Neural progenitor cell (in vitro differentiated cells): ENCODE measurements at regions not wholly inside any gene's neighbourhood (a gene's known extent, or its start where the extent isn't known, plus 50 kb on each side); places are given as distances from the start of the nearest gene placed in this dataset.
"Not testable (repeated sequence)": the region's sequence is repeated elsewhere in the genome, so short reads cannot be mapped to it uniquely, and the experiment has no call there.

Experiments
- DNase-seq: peaks from one replicate; pipeline ENCODE4 v3.0.0-alpha.2; 2016; ENCODE audit warnings: low spot score
- H2AFZ ChIP-seq: fragments of 200-600 bp; sonication (generic); replicated peaks from 2 replicates; pipeline ENCODE4 v1.6.1; 2016; ENCODE audit warnings: antibody characterized with exemption
- H3F3A ChIP-seq: fragments of 200-600 bp; sonication (generic); 2 replicates; pipeline ENCODE4 v1.6.1; 2016; ENCODE audit warnings: antibody characterized with exemption, low read depth
- H3K27ac ChIP-seq: fragments of 200-600 bp; sonication (generic); 2 replicates; pipeline ENCODE4 v1.5.1; 2016; ENCODE audit warnings: mild to moderate bottlenecking
- H3K27me3 ChIP-seq: fragments of 200-600 bp; sonication (generic); 2 replicates; pipeline ENCODE4 v1.6.1; 2016; ENCODE audit warnings: mild to moderate bottlenecking, moderate library complexity
- H3K36me3 ChIP-seq: fragments of 200-600 bp; sonication (generic); 2 replicates; pipeline ENCODE4 v1.5.1; 2016
- H3K4me1 ChIP-seq: fragments of 200-600 bp; sonication (generic); 2 replicates; pipeline ENCODE4 v1.6.1; 2016; ENCODE audit warnings: mixed run types
- H3K4me2 ChIP-seq: fragments of 200-600 bp; sonication (generic); 2 replicates; pipeline ENCODE4 v1.6.1; 2016
- H3K4me3 ChIP-seq: fragments of 200-600 bp; sonication (generic); 2 replicates; pipeline ENCODE4 v1.5.1; 2016
- H3K79me2 ChIP-seq: fragments of 200-600 bp; sonication (generic); 2 replicates; pipeline ENCODE4 v1.6.1; 2016; ENCODE audit warnings: low read depth
- H3K9ac ChIP-seq: fragments of 200-600 bp; sonication (generic); 2 replicates; pipeline ENCODE4 v1.6.1; 2016
- H3K9me3 ChIP-seq: fragments of 200-600 bp; sonication (generic); 2 replicates; pipeline ENCODE4 v1.5.1; 2016; ENCODE audit warnings: low read depth
- H4K20me1 ChIP-seq: fragments of 200-600 bp; sonication (generic); 2 replicates; pipeline ENCODE4 v1.6.1; 2016; ENCODE audit warnings: low read depth
- H3K27ac Mint-ChIP-seq: 3 replicates; pipeline ENCODE4 v1.8.0; 2021; ENCODE audit warnings: mixed read lengths
- H3K27me3 Mint-ChIP-seq: 2 replicates; pipeline ENCODE4 v1.8.0; 2022; ENCODE audit warnings: low read depth, mild to moderate bottlenecking, inconsistent platforms, moderate library complexity, mixed read lengths; ENCODE audit not compliant: insufficient read depth
- H3K36me3 Mint-ChIP-seq: 3 replicates; pipeline ENCODE4 v1.8.0; 2021; ENCODE audit warnings: mixed read lengths
- H3K4me1 Mint-ChIP-seq: 3 replicates; pipeline ENCODE4 v1.8.0; 2021; ENCODE audit warnings: mixed read lengths
- H3K4me3 Mint-ChIP-seq: 3 replicates; pipeline ENCODE4 v1.8.0; 2021; ENCODE audit warnings: mild to moderate bottlenecking, moderate library complexity, mixed read lengths
- H3K9me3 Mint-ChIP-seq: 3 replicates; pipeline ENCODE4 v1.8.0; 2020; ENCODE audit warnings: mixed read lengths
- EZH2 ChIP-seq: fragments of 200-600 bp; sonication (generic); IDR thresholded peaks from 2 replicates; pipeline ENCODE4 v1.6.1; 2017; ENCODE audit warnings: antibody characterized with exemption, mild to moderate bottlenecking, moderate library complexity
- EZH2phosphoT487 ChIP-seq: fragments of 200-600 bp; sonication (generic); IDR thresholded peaks from 2 replicates; pipeline ENCODE4 v1.6.1; 2017; ENCODE audit warnings: antibody characterized with exemption
- TF ChIP-seq, protein P1 (sequence below): fragments of 200-600 bp; sonication (generic); IDR thresholded peaks from 2 replicates; pipeline ENCODE4 v1.5.1; 2017; ENCODE audit warnings: antibody characterized with exemption, mild to moderate bottlenecking

DNA sequence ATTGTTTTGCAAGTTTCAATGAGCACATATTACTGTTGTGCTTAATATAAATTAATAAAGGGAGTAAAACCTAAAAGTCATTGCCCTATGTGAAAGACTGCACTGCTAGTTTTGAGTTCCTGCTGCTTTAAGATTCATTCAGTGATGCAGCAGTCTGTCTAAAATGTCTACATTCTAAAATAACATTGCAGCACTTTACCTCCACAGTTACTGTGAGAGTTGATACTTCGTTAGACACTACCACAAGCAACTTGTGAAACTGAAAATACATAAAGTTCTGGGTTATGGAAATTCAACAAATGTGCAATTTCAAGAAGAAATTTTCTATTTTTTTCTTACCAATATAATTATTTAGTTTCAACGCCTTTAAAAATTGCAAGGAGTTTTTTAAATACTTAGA, 1175.2 kb upstream of the DIAPH2 start:
- H3K27ac Mint-ChIP-seq = no peak overlapping the region

GRCh38 chrX:95524018-95524417, 1160.6 kb upstream of the DIAPH2 start:
- H3K4me1 ChIP-seq, H3K27ac Mint-ChIP-seq, H3K4me3 ChIP-seq, H3K36me3 Mint-ChIP-seq, H3K27me3 Mint-ChIP-seq, H2AFZ ChIP-seq, H3K27me3 ChIP-seq, H3K79me2 ChIP-seq, DNase-seq, H3K9ac ChIP-seq, H3K4me2 ChIP-seq, H3K36me3 ChIP-seq, H3K27ac ChIP-seq, H3K9me3 ChIP-seq, H3K9me3 Mint-ChIP-seq, H3F3A ChIP-seq, H3K4me3 Mint-ChIP-seq, H4K20me1 ChIP-seq, H3K4me1 Mint-ChIP-seq: not testable (repeated sequence)

More for the DNA sequence above, 1175.2 kb upstream of the DIAPH2 start:
- H3F3A ChIP-seq = no peaks in the 10 kb centered on the region
- H3K27ac ChIP-seq = no peak overlapping the region
- TF ChIP-seq EZH2 (no peak), EZH2phosphoT487 (no peak)
- TF ChIP-seq, protein P1, sequence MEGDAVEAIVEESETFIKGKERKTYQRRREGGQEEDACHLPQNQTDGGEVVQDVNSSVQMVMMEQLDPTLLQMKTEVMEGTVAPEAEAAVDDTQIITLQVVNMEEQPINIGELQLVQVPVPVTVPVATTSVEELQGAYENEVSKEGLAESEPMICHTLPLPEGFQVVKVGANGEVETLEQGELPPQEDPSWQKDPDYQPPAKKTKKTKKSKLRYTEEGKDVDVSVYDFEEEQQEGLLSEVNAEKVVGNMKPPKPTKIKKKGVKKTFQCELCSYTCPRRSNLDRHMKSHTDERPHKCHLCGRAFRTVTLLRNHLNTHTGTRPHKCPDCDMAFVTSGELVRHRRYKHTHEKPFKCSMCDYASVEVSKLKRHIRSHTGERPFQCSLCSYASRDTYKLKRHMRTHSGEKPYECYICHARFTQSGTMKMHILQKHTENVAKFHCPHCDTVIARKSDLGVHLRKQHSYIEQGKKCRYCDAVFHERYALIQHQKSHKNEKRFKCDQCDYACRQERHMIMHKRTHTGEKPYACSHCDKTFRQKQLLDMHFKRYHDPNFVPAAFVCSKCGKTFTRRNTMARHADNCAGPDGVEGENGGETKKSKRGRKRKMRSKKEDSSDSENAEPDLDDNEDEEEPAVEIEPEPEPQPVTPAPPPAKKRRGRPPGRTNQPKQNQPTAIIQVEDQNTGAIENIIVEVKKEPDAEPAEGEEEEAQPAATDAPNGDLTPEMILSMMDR = no peak
- H3K4me1 ChIP-seq = peaks cover 10% of the 10 kb centered on the region
- H3K27me3 Mint-ChIP-seq = no peaks in the 10 kb centered on the region
- H3K4me3 ChIP-seq = no peak overlapping the region
- H3K36me3 Mint-ChIP-seq = no peaks in the 10 kb centered on the region
- H3K79me2 ChIP-seq = no peaks in the 10 kb centered on the region
- H3K27me3 ChIP-seq = no peaks in the 10 kb centered on the region
- H3K9me3 Mint-ChIP-seq = no peaks in the 10 kb centered on the region
- no peak for DNase-seq
- no peak overlapping the region for H2AFZ ChIP-seq
- no peaks in the 10 kb centered on the region for H4K20me1 ChIP-seq
- H3K4me1 Mint-ChIP-seq = peaks cover 11% of the 10 kb centered on the region
- no peaks in the 10 kb centered on the region for H3K36me3 ChIP-seq
- H3K9me3 ChIP-seq = no peaks in the 10 kb centered on the region
- H3K4me3 Mint-ChIP-seq = no peak overlapping the region
- no peak overlapping the region for H3K4me2 ChIP-seq
- no peak overlapping the region for H3K9ac ChIP-seq

DNA sequence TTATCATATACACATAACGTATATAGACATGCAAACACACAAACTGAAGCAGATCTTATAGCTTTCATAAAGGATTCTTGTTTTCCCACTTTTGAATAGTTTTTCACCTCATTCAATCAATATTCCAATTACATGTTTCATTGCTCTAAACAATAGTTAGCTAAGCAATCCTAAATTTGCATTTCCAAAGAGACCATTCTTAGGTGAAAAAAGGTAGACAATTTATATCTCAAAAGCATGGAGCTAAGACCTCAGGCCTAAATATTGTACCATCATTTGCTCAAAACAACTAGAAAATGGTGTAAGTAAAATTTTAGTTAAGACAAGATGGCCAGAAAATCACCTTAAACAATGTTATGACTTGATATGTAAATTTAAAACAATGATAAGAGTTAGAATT, 1148.5 kb upstream of the DIAPH2 start:
- Mint-ChIP-seq H3K27ac (no peak overlapping the region), H3K4me3 (no peak overlapping the region), H3K27me3 (no peaks in the 10 kb centered on the region), H3K36me3 (no peaks in the 10 kb centered on the region), H3K4me1 (peaks cover 6% of the 10 kb centered on the region), H3K9me3 (no peaks in the 10 kb centered on the region)
- H3K4me1 ChIP-seq = peaks cover 3% of the 10 kb centered on the region
- H3K27ac ChIP-seq = no peak overlapping the region
- DNase-seq = no peak
- no peaks in the 10 kb centered on the region for H3K27me3 ChIP-seq
- no peaks in the 10 kb centered on the region for H3K36me3 ChIP-seq
- H4K20me1 ChIP-seq = no peaks in the 10 kb centered on the region
- no peak overlapping the region for H3K4me2 ChIP-seq
- TF ChIP-seq, protein P1 = no peak
- TF ChIP-seq EZH2 (no peak), EZH2phosphoT487 (no peak)
- no peak overlapping the region for H3K4me3 ChIP-seq
- no peaks in the 10 kb centered on the region for H3K9me3 ChIP-seq
- H2AFZ ChIP-seq = no peak overlapping the region
- no peaks in the 10 kb centered on the region for H3F3A ChIP-seq
- H3K9ac ChIP-seq = no peak overlapping the region
- no peaks in the 10 kb centered on the region for H3K79me2 ChIP-seq

DNA sequence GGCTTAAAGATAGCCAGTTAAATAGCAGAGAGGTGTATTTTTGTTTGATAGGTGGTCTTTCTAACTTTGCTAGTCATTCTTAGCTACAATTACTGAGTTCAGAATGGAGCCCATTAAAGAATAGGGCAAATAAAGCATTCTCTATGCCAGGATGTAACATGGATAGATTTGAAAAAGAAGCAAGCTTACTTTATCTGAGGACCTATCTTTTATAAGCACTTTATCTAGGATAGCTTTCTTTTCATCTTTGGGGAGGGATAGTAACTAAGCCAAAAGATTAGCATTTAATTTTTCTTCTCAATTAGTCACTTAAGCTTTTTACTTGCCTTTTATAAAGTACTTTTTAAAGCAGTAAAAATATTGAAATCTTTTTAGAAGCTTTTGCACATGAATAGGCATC, 1148.0 kb upstream of the DIAPH2 start:
- Histone ChIP-seq H4K20me1 (no peaks in the 10 kb centered on the region), H3K79me2 (no peaks in the 10 kb centered on the region), H3K4me2 (no peak overlapping the region), H2AFZ (no peak overlapping the region), H3F3A (no peaks in the 10 kb centered on the region), H3K36me3 (no peaks in the 10 kb centered on the region), H3K27me3 (no peaks in the 10 kb centered on the region), H3K9me3 (no peaks in the 10 kb centered on the region), H3K4me1 (peaks cover 3% of the 10 kb centered on the region), H3K27ac (no peak overlapping the region), H3K4me3 (no peak overlapping the region), H3K9ac (no peak overlapping the region)
- TF ChIP-seq EZH2 (no peak), EZH2phosphoT487 (no peak)
- TF ChIP-seq, protein P1 = no peak
- no peak overlapping the region for H3K4me3 Mint-ChIP-seq
- H3K4me1 Mint-ChIP-seq = peaks cover 6% of the 10 kb centered on the region
- no peak overlapping the region for H3K27ac Mint-ChIP-seq
- H3K9me3 Mint-ChIP-seq = no peaks in the 10 kb centered on the region
- no peak for DNase-seq
- no peaks in the 10 kb centered on the region for H3K27me3 Mint-ChIP-seq
- H3K36me3 Mint-ChIP-seq = no peaks in the 10 kb centered on the region
